GM18868 (cell line): ENCODE measurements at regions not wholly inside any gene's neighbourhood (a gene's known extent, or its start where the extent isn't known, plus 50 kb on each side); places are given as distances from the start of the nearest gene placed in this dataset.

Experiments used
- ATAC-seq: cut with Tn5 transposase; IDR thresholded peaks from one replicate; pipeline ENCODE4 v1.9.1; 2021; ENCODE audit warnings: mild to moderate bottlenecking, moderate library complexity; ENCODE audit not compliant: unreplicated experiment

- ATAC-seq = no peak
Observed at GRCh38 chr3:59593380-59593779, 543.6 kb upstream of the CFAP20DC start.

GRCh38 chr3:59580996-59581395 is 531.2 kb upstream of the CFAP20DC start:
- no peak for ATAC-seq

- ATAC-seq = no peak
Observed at GRCh38 chr3:59580499-59580898, 530.7 kb upstream of the CFAP20DC start.

- no peak for ATAC-seq
Observed at GRCh38 chr3:59578129-59578528, 528.3 kb upstream of the CFAP20DC start.

GRCh38 chr3:59576606-59577005 is 526.8 kb upstream of the CFAP20DC start:
- ATAC-seq = no peak

GRCh38 chr3:59575113-59576001 is 525.5 kb upstream of the CFAP20DC start:
- ATAC-seq = peak; percentile 80

GRCh38 chr3:59573911-59574310 is 524.1 kb upstream of the CFAP20DC start:
- no peak for ATAC-seq

GRCh38 chr3:59572106-59572505 is 522.3 kb upstream of the CFAP20DC start:
- ATAC-seq = no peak

- no peak for ATAC-seq
Observed at GRCh38 chr3:59570806-59571205, 521.0 kb upstream of the CFAP20DC start.

- ATAC-seq = no peak
Observed at GRCh38 chr3:59567661-59568060, 517.8 kb upstream of the CFAP20DC start.

GRCh38 chr3:59566481-59566975 is 516.7 kb upstream of the CFAP20DC start:
- peak; percentile 62 for ATAC-seq

GRCh38 chr3:59565125-59565524 is 515.3 kb upstream of the CFAP20DC start:
- ATAC-seq = no peak

GRCh38 chr3:59563966-59564365 is 514.1 kb upstream of the CFAP20DC start:
- ATAC-seq = no peak

- ATAC-seq = no peak
Observed at GRCh38 chr3:59563072-59563605, 513.3 kb upstream of the CFAP20DC start.

- ATAC-seq = peak; percentile 60
Observed at GRCh38 chr3:59559721-59560435, 510.1 kb upstream of the CFAP20DC start.

- ATAC-seq = no peak
Observed at GRCh38 chr3:59558906-59559720, 509.3 kb upstream of the CFAP20DC start.

GRCh38 chr3:59555593-59556315 is 505.9 kb upstream of the CFAP20DC start:
- no peak for ATAC-seq

GRCh38 chr3:59553076-59553475 is 503.3 kb upstream of the CFAP20DC start:
- no peak for ATAC-seq

GRCh38 chr3:59551834-59552233 is 502.0 kb upstream of the CFAP20DC start:
- no peak for ATAC-seq

GRCh38 chr3:59549962-59550361 is 500.1 kb upstream of the CFAP20DC start:
- ATAC-seq = no peak
